Spinal cord (tissue), 9 donors: ENCODE measurements at regions not wholly inside any gene's neighbourhood (a gene's known extent, or its start where the extent isn't known, plus 50 kb on each side); places are given as distances from the start of the nearest gene placed in this dataset.

Source experiments
- DNase-seq, 6 donors: peaks; one replicate each; pipeline versions ENCODE4 v3.0.0 to v3.0.0-alpha.2; 2013 to 2015; ENCODE audit warnings: low spot score in 6 of 6, low read depth in 4 of 6
- H3K27ac ChIP-seq: one replicate; pipeline ENCODE4 v1.5.1; 2013; ENCODE audit warnings: low read depth, low read length, control low read depth
- H3K27me3 ChIP-seq: one replicate; pipeline ENCODE4 v1.6.1; 2013; ENCODE audit warnings: low read length; ENCODE audit not compliant: control insufficient read depth, insufficient read depth
- H3K36me3 ChIP-seq: one replicate; pipeline ENCODE4 v1.6.1; 2013; ENCODE audit warnings: low read length; ENCODE audit not compliant: control insufficient read depth, insufficient read depth
- H3K4me1 ChIP-seq: one replicate; pipeline ENCODE4 v1.6.1; 2013; ENCODE audit warnings: low read length; ENCODE audit not compliant: control insufficient read depth, insufficient read depth
- H3K4me3 ChIP-seq: one replicate; pipeline ENCODE4 v1.5.1; 2013; ENCODE audit warnings: low read depth, low read length, control low read depth
- H3K9me3 ChIP-seq: one replicate; pipeline ENCODE4 v1.6.1; 2013; ENCODE audit warnings: low read length; ENCODE audit not compliant: control insufficient read depth, insufficient read depth
- WGBS: methylation state at CpG from one replicate; pipeline ENCODE4 v1.1.5; 2013; ENCODE audit warnings: missing lambda C conversion rate; ENCODE audit not compliant: insufficient coverage; 5-methylcytosine and 5-hydroxymethylcytosine counted together
- donor health status: healthy.

GRCh38 chr2:7953195-7953594 is 728.7 kb upstream of the ID2 start:
- H3K36me3 ChIP-seq = no peaks in the 10 kb centered on the region
- H3K27ac ChIP-seq = no peak overlapping the region
- peak in 1 of 6 donors; percentile 46 for DNase-seq
- H3K9me3 ChIP-seq = no peaks in the 10 kb centered on the region
- H3K27me3 ChIP-seq = no peaks in the 10 kb centered on the region
- peaks cover 5% of the 10 kb centered on the region for H3K4me1 ChIP-seq
- H3K4me3 ChIP-seq = no peak overlapping the region
- 41% methylated on average over 6 of the region's 6 CpGs for WGBS

DNA sequence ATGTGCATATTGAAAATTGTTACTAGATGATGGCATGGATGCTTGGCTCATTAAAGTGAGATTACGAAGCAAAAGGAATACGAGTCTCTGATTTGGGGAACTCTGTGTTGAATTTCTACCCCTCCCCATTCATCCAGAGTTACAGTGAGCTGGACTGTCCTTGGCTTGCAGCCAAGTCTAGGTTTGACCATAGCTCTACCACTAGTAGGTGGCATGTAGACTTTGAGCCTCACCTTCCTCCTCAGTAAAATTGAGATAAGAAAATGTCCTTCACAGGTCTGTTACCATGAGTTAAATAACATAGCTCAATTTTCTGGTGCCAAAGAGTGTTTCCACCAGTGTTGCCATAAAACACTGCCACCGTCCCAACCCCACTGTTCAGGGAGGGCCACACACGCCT is 727.6 kb upstream of the ID2 start:
- Histone ChIP-seq H3K36me3 (no peaks in the 10 kb centered on the region), H3K4me3 (no peak overlapping the region), H3K9me3 (no peaks in the 10 kb centered on the region), H3K27me3 (no peaks in the 10 kb centered on the region), H3K4me1 (peaks cover 5% of the 10 kb centered on the region), H3K27ac (no peak overlapping the region)
- 93% methylated on average over 2 of the region's 4 CpGs for WGBS
- DNase-seq = no peak

DNA sequence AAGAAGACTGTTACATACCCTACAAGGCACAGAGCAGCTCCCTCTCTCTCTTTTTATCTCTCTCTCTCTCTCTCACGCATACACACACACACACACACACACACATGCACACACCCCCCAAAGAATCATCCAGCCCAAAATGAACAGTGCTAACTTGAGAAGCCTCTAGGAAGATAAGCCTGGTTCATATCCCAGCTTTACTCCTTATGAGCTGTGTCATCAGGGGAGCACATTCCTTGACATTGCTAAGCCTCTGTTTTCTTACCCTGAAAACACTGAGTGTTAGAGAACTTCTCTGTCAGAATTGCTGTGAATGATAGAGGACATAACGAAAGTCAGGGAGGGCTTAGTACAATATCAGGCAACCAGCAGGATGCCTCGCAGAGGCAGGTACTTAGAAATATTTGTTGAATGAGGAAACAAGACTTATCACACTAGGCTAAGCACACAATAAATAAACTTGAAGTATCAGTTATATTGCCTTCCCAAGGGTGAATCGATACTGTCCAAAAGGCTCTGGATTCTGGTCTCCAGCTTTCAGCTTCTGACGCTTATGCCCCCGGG is 725.6 kb upstream of the ID2 start:
- DNase-seq = peak in 1 of 6 donors; percentile 23
- H3K9me3 ChIP-seq = no peaks in the 10 kb centered on the region
- H3K4me3 ChIP-seq = no peak overlapping the region
- no peaks in the 10 kb centered on the region for H3K36me3 ChIP-seq
- peaks cover 5% of the 10 kb centered on the region for H3K4me1 ChIP-seq
- WGBS = no CpG with 5 or more reads among the region's 6 CpGs
- H3K27me3 ChIP-seq = no peaks in the 10 kb centered on the region
- H3K27ac ChIP-seq = no peak overlapping the region

DNA sequence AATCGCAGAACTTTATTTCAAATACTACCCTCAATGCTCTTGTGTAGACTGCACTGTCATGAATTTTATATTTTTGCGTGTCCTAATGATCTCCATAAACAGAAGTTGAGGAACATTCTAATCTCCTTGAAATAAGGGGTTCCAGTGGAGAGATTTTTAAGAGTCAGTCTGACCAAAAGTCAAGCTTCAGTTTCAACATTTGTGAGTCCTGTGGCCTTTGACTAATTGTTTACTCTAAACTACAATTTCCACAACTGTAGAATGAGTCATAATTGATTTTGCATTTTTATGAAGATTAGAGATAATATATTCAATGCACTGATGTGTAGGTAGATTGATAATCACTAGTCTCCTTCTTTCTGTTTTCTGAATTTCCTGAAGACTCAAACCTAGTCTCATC is 720.3 kb upstream of the ID2 start:
- Histone ChIP-seq H3K4me1 (peaks cover 3% of the 10 kb centered on the region), H3K4me3 (no peak overlapping the region), H3K36me3 (no peaks in the 10 kb centered on the region), H3K9me3 (no peaks in the 10 kb centered on the region), H3K27me3 (no peaks in the 10 kb centered on the region), H3K27ac (no peak overlapping the region)
- no peak for DNase-seq
- no CpG with 5 or more reads among the region's 2 CpGs for WGBS

DNA sequence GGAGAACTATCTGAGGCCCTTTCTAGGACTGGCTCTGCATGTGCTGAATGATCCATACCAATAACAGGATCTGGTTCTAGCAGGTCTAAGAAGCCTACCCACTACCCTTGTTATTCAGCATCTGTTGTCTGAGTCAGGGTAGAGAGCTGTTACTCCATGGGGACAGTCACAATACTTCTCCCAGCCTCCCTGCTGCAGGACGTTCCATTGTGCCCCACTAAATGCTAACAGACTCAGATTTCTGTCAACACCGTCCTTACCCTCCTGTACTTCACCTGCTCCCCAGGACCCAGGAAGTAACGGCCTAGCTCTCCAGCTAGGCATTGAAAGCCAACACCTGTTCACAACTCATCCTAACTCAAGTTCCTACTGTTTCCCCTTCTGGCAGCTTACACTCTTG is 719.7 kb upstream of the ID2 start:
- Histone ChIP-seq H3K4me3 (no peak overlapping the region), H3K36me3 (no peaks in the 10 kb centered on the region), H3K9me3 (no peaks in the 10 kb centered on the region), H3K27ac (no peak overlapping the region), H3K27me3 (no peaks in the 10 kb centered on the region), H3K4me1 (peaks cover 3% of the 10 kb centered on the region)
- DNase-seq = no peak
- WGBS = 77% methylated on average over 3 of the region's 3 CpGs

GRCh38 chr2:7963787-7964186 is 718.1 kb upstream of the ID2 start:
- Histone ChIP-seq H3K9me3 (no peaks in the 10 kb centered on the region), H3K27me3 (no peaks in the 10 kb centered on the region), H3K27ac (no peak overlapping the region), H3K4me3 (no peak overlapping the region), H3K4me1 (peaks cover 3% of the 10 kb centered on the region), H3K36me3 (no peaks in the 10 kb centered on the region)
- DNase-seq = no peak
- no CpG with 5 or more reads among the region's 4 CpGs for WGBS

DNA sequence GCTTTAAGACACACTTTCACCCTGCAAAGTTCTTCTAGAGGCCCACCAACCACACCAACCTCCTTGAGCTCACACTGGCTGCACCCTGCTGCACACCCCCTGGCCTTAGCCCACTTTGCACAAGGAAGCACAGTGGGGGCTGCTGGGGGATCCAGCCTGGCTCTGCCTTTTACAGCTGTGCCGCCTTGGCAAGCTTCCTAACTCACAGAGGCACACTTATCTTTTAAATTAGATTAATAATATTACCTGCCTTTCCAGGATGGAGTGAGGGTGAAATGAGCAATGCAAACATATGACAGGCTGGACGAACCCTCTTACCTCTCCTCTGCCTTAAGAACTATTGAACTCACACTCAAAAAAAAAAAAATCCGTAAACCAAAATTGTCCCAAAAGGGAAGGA is 715.8 kb upstream of the ID2 start:
- no peaks in the 10 kb centered on the region for H3K27me3 ChIP-seq
- DNase-seq = peak in 1 of 6 donors; percentile 31
- H3K9me3 ChIP-seq = no peaks in the 10 kb centered on the region
- H3K27ac ChIP-seq = no peak overlapping the region
- H3K4me1 ChIP-seq = peaks cover 5% of the 10 kb centered on the region
- no CpG with 5 or more reads among the region's 3 CpGs for WGBS
- no peaks in the 10 kb centered on the region for H3K36me3 ChIP-seq
- H3K4me3 ChIP-seq = no peak overlapping the region

GRCh38 chr2:7967707-7968405 is 714.0 kb upstream of the ID2 start:
- DNase-seq = peak in 1 of 6 donors; percentile 55
- H3K4me3 ChIP-seq = no peak overlapping the region
- WGBS = no CpG with 5 or more reads among the region's 6 CpGs

DNA sequence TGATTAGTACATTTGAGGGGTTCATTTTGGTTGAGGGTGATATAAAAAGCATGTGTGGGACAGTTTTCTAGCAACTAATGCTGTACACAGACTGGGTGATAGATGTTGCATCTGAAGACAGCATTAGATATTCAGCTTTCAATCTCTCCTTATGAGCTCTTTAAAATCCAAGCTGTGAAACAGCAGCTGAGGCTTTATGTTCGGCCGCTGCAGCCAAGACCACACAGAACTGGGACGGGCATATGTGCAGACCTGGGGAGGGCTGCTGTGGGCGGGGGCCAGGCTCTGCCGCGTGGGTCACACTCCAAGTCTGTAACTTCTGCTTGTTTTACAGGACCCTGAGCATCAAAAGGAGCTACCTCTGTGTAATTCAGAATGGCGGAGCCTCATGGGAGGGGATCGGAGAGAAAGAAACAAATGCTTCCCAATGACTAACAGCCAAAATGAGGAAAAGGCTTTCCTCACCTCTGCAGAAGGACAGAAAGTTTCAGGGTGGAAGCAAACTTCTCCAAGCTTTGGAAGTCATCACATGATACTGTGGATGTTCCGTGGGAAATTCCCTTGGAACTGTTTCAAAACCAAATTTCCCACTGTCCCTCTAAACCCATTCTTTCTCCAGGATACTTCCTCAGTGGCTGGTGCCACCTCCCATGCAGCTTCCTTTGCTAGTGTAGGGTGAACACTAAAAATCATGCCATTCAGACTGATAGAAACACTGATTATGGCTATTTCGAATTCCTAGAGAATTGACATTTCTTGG is 711.9 kb upstream of the ID2 start:
- peak in 1 of 6 donors; percentile 69 for DNase-seq
- Histone ChIP-seq H3K9me3 (no peaks in the 10 kb centered on the region), H3K4me3 (no peak overlapping the region), H3K27ac (no peak overlapping the region), H3K27me3 (no peaks in the 10 kb centered on the region), H3K4me1 (peaks cover 5% of the 10 kb centered on the region), H3K36me3 (no peaks in the 10 kb centered on the region)
- 51% methylated on average over 9 of the region's 10 CpGs for WGBS

More at GRCh38 chr2:7967707-7968405, 714.0 kb upstream of the ID2 start:
- peaks cover 5% of the 10 kb centered on the region for H3K4me1 ChIP-seq
- H3K9me3 ChIP-seq = no peaks in the 10 kb centered on the region
- H3K36me3 ChIP-seq = no peaks in the 10 kb centered on the region
- no peak overlapping the region for H3K27ac ChIP-seq
- H3K27me3 ChIP-seq = no peaks in the 10 kb centered on the region
